Umbilical cord (tissue), 1 donor: ENCODE measurements at regions not wholly inside any gene's neighbourhood (a gene's known extent, or its start where the extent isn't known, plus 50 kb on each side); places are given as distances from the start of the nearest gene placed in this dataset.

ENCODE experiments used
- DNase-seq: peaks from one replicate; pipeline ENCODE4 v3.0.0-alpha.2; 2015; ENCODE audit warnings: low spot score

- no peak for DNase-seq
Measured at GRCh38 chr10:55002420-55002819, 201.4 kb upstream of the PCDH15 start.

DNA sequence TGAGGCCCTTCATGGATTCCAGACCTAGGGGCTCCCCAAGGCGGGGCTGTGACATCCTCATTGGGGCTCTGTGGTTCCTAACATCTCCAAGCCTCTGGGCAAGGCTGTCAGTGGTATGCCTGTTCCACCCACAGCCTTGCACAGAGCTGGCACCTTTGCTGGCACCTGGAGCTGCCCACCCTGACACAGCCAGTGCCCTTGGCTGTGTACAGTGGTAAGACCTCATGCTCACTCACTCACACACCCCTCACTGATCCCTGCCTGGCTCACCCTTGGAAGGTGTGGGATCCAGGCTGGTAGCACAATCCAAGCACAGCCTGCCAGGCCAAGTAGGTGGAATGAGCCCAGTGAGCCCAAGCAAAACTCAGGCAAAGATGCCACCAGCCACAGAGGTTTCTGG is 200.4 kb upstream of the PCDH15 start:
- no peak for DNase-seq

DNA sequence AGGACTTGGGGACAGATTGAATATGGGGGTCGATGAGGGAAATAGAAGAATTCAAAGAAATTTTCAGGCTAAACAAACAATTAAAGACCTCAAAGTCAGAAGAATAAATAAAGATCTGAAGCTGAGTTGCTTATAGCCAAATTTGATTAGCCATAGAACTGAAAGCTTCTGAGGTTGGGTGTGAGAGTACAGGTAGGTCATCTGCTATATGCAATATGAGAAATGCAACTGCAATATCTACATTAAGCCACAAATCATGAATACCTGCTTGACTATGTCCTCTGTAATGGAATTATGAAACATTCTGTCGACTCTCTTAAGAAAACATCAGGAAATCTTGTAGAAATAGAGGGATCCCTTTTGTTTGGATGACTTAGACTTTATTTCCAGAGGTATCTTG is 192.1 kb upstream of the PCDH15 start:
- DNase-seq, result no peak

GRCh38 chr10:54985732-54986131 is 184.7 kb upstream of the PCDH15 start:
- DNase-seq, result peak; percentile 13

- no peak for DNase-seq
Measured at GRCh38 chr10:54983255-54983654, 182.2 kb upstream of the PCDH15 start.

- DNase-seq, result no peak
Measured at GRCh38 chr10:54962134-54962900, 161.3 kb upstream of the PCDH15 start.

GRCh38 chr10:54961040-54961439 is 160.0 kb upstream of the PCDH15 start:
- DNase-seq, result no peak

DNA sequence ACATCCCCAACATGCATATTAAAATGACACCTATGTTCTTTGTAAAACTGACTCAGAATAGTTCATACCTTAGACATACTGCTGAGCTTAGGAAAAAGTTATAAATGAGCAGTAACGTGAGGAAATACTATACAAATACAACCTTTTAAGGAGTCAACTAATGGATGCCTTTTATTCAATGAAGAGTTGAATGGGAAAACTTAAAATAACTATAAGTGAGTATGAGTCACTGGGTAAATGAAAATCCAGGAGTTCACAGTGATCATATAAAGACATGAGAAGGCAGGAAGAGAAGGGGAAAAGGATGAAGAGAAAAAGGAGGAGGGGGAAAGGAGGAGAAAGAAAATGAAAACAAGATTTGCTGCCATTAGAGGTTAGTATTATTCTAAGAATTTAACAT is 157.8 kb upstream of the PCDH15 start:
- DNase-seq, result no peak

GRCh38 chr10:54947605-54948004 is 146.6 kb upstream of the PCDH15 start:
- no peak for DNase-seq

DNA sequence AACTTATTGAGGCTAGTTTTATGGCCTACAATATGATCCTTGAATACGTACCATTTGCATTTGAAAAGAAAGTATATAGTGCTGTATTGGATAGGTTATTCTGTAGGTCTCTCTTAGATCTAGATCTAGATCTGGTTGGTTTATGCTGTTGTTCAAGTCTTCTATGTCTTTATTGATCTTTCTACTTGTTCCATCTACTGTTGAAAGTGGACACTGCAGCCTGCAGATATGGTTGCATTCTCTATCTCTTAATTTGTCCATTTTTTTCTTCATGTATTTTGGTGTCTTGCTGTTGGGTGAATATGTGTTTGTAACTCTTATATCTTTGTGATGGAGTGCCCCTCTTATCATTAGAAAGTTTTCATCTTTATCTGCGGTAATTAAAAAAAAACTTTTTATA is 139.4 kb upstream of the PCDH15 start:
- DNase-seq, result no peak

DNA sequence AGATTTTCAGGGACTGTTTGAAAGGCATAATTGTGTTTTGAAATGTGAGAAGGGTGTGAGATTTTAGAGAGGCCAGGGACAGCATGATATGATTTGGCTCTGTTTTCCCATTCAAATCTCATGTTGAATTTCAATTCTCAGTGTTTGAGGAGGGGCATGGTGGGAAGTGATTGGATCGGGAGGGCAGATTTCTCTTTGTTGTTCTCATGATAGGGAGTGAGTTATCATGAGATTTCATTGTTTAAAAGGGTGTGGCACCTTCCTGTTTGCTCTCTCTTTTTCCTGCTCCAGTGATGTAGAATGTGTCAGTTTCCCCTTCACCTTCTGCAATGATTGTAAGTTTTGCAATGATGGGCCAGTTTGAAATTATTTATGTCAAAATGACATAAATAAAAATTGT is 113.0 kb upstream of the PCDH15 start:
- no peak for DNase-seq

DNA sequence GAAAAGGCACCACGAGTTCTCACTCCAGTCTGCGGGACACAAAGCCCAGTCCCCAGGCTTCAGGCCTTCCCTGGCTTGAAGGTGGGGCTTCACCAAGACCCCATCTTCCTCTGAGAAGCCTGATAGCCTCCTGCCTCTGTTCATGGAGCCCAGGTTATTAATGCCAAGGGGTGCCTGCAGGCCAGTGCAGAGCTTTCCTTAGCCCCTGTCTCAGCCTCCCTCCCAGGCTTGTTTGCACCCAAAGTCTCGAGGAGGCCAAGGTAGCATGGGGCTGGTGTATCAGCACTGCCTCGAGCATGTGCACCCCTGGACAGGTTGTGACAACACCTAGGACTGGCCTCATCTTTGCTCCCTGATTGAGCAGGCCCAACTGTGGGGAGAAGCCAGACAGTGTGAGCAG is 108.1 kb upstream of the PCDH15 start:
- DNase-seq, result no peak

GRCh38 chr10:54908019-54908418 is 107.0 kb upstream of the PCDH15 start:
- DNase-seq, result no peak

- no peak for DNase-seq
Measured at GRCh38 chr10:54906940-54907339, 105.9 kb upstream of the PCDH15 start.

DNA sequence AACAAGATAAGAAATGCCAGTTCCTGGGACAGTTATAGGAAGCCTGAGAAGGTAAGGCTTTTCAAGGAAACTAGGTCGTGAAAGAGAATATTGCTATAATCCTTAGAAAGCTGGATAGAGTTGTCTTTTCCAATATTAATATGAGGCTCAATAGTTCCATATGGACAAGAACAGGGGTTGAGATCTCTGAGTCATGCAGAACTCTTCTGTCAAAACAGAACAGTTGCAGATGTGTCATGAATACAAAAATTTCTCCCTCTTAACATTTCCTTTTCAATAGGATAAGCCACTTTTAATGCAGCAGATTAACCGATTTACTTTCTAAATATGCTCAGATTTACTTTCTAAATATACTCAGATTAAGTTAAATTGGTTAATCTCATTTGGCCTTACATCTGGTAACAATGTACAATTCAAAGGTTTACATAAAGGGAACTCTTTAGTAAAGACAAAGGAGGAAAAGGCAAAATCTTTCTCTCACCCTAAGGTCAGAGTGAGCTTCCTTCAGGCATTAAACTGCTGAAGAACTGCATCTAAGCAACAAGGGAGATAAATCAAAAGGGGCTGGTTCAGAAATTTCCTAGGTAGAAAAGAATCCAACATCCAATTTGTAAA is 104.7 kb upstream of the PCDH15 start:
- DNase-seq, result peak; percentile 17

DNA sequence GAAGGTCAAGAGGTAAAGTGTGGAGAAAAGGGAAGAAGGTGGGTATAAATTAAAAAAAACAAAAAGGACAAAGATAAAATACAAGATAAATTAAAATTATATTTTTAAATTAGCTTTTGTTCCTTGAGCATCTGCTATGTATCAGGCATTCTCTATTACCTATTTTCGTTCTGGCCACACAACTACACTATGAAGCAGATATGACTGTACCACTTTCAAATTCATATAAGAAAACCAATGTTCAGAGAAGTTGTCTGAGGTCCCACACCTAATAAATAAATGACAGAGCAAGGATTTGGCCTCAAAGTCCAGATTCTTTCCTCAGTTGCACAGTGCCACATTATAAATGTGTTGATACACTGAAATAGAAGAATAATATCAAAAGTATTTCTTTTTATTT is 103.8 kb upstream of the PCDH15 start:
- no peak for DNase-seq

DNA sequence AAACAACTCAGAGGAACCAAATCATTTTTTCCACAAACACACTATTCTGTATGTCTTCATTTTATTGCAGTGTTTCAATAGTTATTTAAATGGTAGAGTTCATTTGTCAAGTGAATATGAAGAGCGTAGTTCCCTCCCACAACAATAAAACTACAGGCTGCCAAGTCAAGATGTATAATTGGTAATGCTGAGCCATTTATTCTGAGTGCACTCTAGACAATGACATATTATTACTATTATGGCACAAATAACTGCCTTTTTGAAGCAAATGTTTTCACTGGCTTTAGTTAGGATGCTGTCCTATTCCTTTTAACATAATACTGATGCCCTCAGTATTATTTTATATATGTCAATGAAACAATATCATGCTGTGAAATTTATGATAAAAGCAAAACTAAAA is 102.7 kb upstream of the PCDH15 start:
- no peak for DNase-seq

- DNase-seq, result no peak
Measured at GRCh38 chr10:54900584-54900983, 99.6 kb upstream of the PCDH15 start.

DNA sequence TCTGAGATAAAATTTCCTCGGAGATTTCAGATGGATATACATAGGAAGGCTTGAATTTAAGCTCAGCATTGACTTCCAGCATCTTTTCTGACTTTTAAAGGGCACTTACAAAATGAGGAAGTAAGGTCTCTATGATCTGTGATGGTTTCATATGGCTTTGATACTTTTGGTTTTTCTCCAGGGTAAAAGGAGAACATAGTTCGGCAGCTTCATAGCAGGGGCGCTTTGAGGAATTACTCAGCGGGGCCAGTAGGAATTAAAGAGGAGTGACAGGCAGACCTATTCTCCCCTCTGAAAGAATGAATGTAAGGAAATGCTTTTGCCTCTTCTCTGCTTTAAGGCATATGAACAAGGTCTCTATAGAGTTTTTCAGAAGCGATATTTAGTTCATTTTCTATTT is 80.0 kb upstream of the PCDH15 start:
- no peak for DNase-seq

DNA sequence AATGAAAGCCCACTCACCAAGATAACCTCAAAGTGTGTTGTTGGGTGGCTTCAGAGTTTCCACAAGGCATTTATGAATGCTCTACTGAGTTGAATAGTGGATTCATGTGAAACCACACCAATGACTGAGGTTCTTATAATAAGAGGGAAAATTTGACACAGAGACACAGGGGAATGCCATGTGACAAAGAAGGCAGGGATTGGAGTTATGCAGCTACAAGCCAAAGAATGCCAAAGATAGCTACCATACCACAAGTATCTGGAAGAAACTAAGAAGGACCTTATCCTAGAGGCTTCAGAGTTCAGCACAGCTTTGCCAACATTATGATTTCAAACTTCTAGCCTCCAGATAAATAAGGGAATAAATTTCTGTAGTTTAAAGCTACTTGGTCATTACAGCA is 68.0 kb upstream of the PCDH15 start:
- DNase-seq, result no peak

DNA sequence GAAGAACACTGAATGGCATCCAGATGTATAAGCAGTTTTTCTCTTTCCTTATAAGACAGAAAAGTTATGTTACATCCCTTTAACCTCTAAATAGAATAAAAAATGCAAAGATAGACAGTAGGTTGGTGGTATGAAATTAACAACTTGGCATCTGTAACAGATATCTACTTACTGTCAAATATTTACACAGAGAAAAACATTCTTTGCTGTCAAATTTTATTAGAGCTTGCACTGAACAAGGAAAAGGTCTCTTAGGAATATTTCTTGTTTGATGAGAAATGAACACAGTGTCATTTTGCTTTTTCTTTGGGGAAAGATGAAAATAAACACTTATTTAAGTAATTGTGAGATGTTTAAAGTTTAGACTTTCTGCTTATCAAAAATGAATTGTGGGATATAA is 65.6 kb upstream of the PCDH15 start:
- DNase-seq, result no peak

GRCh38 chr10:54854843-54855242 is 53.8 kb upstream of the PCDH15 start:
- DNase-seq, result no peak

- DNase-seq, result no peak
Measured at GRCh38 chr10:54854389-54854788, 53.4 kb upstream of the PCDH15 start.

GRCh38 chr10:54853883-54854282 is 52.9 kb upstream of the PCDH15 start:
- no peak for DNase-seq
